Skeletal muscle satellite cell (primary cell): ENCODE measurements at regions not wholly inside any gene's neighbourhood (a gene's known extent, or its start where the extent isn't known, plus 50 kb on each side); places are given as distances from the start of the nearest gene placed in this dataset.

Experiments used
- H3K27me3 ChIP-seq: 2 replicates; pipeline ENCODE4 v1.7.0; 2013; ENCODE audit warnings: low read length; ENCODE audit not compliant: control insufficient read depth, insufficient read depth
- H3K36me3 ChIP-seq: 2 replicates; pipeline ENCODE4 v1.7.0; 2013; ENCODE audit warnings: mild to moderate bottlenecking, control low read depth, low read length; ENCODE audit not compliant: insufficient read depth
- H3K4me1 ChIP-seq: 2 replicates; pipeline ENCODE4 v1.7.0; 2013; ENCODE audit warnings: low read length; ENCODE audit not compliant: control insufficient read depth, insufficient read depth
- H3K4me2 ChIP-seq: 2 replicates; pipeline ENCODE4 v1.7.0; 2013; ENCODE audit warnings: mild to moderate bottlenecking, low read length
- H3K4me3 ChIP-seq: 2 replicates; pipeline ENCODE4 v1.7.0; 2013; ENCODE audit warnings: low read length
- H3K9ac ChIP-seq: 2 replicates; pipeline ENCODE4 v1.7.0; 2013; ENCODE audit warnings: mild to moderate bottlenecking, low read depth, low read length, moderate library complexity
- H3K9me3 ChIP-seq: replicated peaks from 2 replicates; pipeline ENCODE4 v1.7.0; 2013; ENCODE audit warnings: mild to moderate bottlenecking, control low read depth, low read length

DNA sequence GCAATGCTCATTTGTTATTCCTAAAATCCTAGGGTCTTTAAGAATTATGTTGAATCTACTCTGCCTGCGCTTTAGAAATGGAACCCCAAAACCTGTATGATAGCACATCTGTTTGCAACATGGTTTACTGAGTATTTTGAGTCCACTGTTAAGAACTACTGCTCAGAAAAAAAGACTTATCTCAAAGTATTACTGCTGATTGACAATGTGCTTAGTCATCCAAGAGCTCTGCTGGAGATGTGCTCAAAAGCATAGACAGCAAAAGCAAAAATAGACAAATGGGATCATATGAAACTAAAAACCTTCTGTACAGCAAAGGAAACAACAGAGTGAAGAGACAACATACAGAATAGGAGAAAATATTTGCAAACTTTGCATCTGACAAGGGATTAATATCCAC is 107.0 kb downstream of the CTH start:
- H3K4me1 ChIP-seq = no peaks in the 10 kb centered on the region
- H3K9me3 ChIP-seq = no peaks in the 10 kb centered on the region
- no peaks in the 10 kb centered on the region for H3K27me3 ChIP-seq
- H3K4me2 ChIP-seq = no peak overlapping the region
- no peaks in the 10 kb centered on the region for H3K36me3 ChIP-seq
- no peak overlapping the region for H3K9ac ChIP-seq
- H3K4me3 ChIP-seq = no peak overlapping the region

DNA sequence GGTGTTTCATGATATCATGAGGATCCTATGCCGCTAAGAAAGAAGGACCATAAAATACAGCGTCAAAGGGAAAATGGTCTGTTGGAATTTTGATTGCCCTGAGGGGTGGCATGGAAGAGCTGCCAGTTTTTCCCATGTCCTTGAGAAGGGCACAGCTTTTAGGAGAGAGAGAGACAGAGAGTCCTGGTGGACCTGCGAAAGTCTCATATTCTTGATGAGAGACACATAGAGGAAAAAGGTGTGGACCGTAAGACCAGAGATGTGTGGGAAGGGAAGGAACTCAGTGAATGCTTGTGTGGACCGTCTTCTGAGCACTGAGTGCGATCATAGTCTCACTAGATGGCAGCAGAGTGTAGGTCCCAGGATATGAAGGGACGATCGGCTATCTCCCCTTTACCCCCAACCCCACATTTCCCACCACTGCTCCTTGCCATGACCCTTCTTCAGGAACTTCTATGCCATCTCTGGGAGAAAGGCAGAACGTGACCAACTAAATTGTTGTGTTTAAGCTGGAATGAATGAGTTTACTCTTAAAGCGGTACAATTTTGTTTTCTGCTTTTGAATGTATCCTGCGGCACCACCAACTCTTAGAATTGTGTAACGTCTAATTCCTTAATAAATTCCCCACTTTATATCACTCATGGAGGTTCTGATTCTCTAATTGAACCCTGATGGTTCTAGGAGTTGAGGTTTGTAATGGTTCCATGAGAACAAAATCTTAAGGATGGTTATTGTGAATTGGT is 117.7 kb downstream of the CTH start:
- peaks cover 14% of the 10 kb centered on the region for H3K27me3 ChIP-seq
- no peak overlapping the region for H3K4me3 ChIP-seq
- no peaks in the 10 kb centered on the region for H3K4me1 ChIP-seq
- no peaks in the 10 kb centered on the region for H3K9me3 ChIP-seq
- no peaks in the 10 kb centered on the region for H3K36me3 ChIP-seq
- no peak overlapping the region for H3K9ac ChIP-seq
- no peak overlapping the region for H3K4me2 ChIP-seq

DNA sequence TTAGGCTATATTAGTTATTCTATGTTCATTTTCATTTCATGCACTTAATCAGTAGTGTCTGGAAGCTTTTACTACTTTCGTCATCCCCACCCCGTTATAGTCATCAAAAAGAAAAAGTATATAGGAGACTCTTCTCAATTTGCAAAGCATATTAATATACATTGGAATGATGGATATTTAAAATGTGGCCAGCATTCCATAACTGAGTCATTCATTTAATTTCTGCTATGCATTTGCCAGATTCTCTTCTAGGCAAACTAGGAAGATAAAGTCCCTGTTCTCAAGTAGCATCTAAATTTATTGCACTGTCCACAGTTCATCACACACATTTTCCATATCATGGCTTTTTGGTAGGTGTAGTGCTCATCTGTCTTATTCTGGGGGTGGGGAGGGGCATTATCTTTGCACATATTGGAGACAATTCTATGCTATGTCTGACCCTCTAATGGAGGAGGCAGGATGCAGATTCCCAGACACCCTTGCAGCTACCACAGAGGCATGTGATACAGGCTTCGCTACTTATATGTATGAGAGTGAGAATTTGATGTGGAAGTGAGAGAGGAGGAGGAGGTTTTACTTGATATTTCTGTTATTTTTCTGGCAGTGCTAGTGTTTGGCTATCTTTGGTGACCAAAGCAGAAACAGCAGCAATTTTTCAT is 125.8 kb downstream of the CTH start:
- Histone ChIP-seq H3K4me1 (no peaks in the 10 kb centered on the region), H3K9ac (no peak overlapping the region), H3K27me3 (peaks cover 7% of the 10 kb centered on the region), H3K4me2 (no peak overlapping the region), H3K36me3 (no peaks in the 10 kb centered on the region), H3K9me3 (no peaks in the 10 kb centered on the region), H3K4me3 (no peak overlapping the region)

DNA sequence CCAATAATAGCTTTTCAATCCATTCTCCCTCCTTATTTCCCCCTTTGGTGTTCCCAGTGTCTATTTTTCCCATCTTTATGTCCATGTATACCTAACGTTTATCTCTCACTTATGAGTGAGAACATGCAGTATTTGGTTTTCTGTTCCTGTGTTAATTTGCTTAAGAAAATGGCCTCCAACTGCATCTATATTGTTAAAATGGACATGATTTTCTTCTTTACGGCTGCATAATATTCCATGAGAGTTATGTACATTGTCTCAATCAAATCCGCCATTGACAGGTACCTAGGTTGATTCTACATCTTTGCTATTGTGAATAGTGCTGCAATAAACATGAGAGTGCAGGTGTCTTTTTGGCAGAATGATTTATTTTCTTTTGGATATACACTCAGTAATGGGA is 126.7 kb downstream of the CTH start:
- no peaks in the 10 kb centered on the region for H3K9me3 ChIP-seq
- H3K4me2 ChIP-seq = no peak overlapping the region
- H3K9ac ChIP-seq = no peak overlapping the region
- H3K4me1 ChIP-seq = no peaks in the 10 kb centered on the region
- H3K36me3 ChIP-seq = no peaks in the 10 kb centered on the region
- peaks cover 13% of the 10 kb centered on the region for H3K27me3 ChIP-seq
- no peak overlapping the region for H3K4me3 ChIP-seq

DNA sequence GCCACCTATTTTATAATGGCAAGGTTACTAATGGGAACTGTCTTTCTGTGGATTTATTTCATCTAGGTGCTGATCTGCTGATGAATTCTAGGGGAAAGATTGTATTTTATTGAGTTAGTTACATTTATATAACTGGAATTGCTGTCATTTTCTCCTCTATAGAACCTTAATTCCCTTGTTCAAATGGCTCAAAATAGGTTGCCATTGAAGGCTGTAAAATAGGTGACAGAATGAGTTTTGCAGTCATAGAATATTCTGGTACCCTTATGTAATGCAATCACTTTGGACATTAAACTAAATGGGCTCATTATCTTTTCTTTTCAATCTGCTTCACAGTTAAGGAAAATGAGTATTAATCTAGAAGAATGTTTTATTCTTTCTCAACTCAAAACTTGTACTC is 131.0 kb downstream of the CTH start:
- H3K4me2 ChIP-seq = no peak overlapping the region
- no peaks in the 10 kb centered on the region for H3K36me3 ChIP-seq
- H3K4me1 ChIP-seq = no peaks in the 10 kb centered on the region
- peaks cover 9% of the 10 kb centered on the region for H3K27me3 ChIP-seq
- H3K9ac ChIP-seq = no peak overlapping the region
- no peak overlapping the region for H3K4me3 ChIP-seq
- H3K9me3 ChIP-seq = no peaks in the 10 kb centered on the region

DNA sequence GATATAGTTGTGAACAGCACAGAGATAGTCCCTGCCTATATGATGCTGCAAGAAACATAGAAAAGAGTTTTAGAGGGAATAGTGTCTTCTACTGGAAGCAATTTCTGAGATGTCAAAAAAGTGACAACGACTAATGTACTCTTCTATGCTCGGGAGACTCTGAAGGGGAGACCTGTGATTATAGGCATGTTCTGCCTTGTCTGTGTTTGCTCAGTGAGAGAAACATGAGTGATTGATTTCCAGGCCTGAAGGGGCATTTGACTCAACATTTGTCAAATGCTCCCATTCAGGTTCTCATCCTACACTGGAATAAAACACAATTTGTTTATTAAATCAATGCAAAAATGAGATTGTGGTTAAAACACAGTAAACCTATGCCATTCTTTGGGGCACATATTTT is 131.8 kb downstream of the CTH start:
- no peak overlapping the region for H3K4me2 ChIP-seq
- H3K27me3 ChIP-seq = peaks cover 9% of the 10 kb centered on the region
- H3K36me3 ChIP-seq = no peaks in the 10 kb centered on the region
- no peaks in the 10 kb centered on the region for H3K4me1 ChIP-seq
- no peak overlapping the region for H3K9ac ChIP-seq
- no peak overlapping the region for H3K4me3 ChIP-seq
- no peaks in the 10 kb centered on the region for H3K9me3 ChIP-seq

DNA sequence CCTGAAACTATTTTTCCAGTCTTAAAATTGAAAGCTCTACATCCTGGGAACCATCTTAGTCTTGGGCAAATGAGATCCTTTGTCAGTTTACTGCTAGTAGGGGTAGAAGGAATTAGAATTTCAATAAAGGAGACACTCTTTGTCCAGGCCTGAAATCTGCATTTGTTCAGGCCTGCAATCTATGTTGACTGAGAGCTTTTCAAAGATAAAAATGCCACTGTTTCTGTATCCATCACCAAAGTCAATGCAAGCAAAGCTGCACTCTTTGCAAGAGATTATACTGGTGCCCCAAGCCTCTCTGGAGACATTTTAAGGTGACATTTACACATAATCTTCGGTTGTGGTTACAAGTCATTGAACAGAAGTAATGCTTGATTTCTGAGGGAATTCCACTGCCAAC is 135.7 kb downstream of the CTH start:
- Histone ChIP-seq H3K27me3 (peaks cover 9% of the 10 kb centered on the region), H3K4me2 (no peak overlapping the region), H3K9ac (no peak overlapping the region), H3K4me1 (no peaks in the 10 kb centered on the region), H3K4me3 (no peak overlapping the region), H3K36me3 (no peaks in the 10 kb centered on the region), H3K9me3 (no peaks in the 10 kb centered on the region)

DNA sequence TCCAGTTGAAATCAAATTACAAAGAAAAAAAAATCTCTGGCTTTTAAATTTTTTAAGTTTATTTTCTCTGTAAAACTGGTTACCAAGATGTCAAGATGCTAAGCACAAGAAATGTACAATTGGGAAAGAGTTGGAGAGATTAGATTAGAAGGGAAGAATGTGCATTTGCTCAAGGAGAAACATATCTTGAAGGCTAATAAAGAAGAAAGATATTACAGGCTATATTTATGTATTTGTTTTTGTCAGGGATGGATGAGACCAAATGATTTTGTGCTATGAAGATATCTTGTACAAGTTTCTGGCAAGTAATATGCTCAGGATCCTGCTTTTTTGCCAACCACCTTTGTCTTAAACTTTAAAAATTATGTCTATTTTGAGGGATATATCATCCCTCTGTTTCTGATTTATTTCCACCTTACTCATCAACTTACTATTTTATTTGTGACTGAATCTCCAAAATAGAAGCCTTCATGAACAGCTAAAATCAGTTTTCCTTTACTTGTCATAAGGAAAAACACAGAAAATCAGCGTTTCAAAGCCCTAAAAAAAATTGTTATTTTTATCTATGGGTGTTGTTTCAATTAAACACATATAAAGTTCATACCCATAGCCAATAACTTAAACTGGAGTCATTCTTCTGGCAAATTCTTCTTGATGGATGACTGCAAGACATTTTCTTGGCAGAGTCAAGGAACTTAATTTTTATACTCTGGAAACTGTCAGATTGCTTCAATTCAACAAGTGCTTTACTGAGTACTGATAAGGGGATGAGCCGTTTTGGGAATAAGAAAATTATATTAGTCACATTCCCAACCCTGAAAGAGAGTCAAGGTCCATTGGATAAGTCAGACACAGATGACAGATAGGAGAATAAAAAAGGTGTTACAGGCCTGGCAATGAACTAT is 141.8 kb downstream of the CTH start:
- H3K27me3 ChIP-seq = peaks cover 10% of the 10 kb centered on the region
- no peak overlapping the region for H3K4me2 ChIP-seq
- H3K4me3 ChIP-seq = no peak overlapping the region
- no peaks in the 10 kb centered on the region for H3K9me3 ChIP-seq
- no peak overlapping the region for H3K9ac ChIP-seq
- no peaks in the 10 kb centered on the region for H3K36me3 ChIP-seq
- H3K4me1 ChIP-seq = no peaks in the 10 kb centered on the region

DNA sequence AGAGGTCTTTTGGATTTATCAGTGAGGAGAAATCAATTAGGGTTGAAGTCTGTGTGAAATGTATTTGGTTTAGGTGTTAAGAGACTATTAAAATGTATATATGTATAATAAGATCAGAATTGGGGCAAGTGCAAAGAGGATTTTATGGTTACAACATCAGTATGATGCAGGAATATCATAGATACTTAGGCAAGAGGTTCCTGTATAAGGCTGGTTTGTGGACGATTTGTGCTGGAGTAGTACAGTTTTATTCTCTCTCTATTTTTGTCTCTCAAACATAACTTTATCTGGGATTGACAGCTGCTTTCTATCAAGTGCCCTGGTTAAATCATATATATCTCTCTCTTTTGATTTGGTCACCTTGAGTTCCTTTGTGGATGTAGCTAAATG is 142.5 kb downstream of the CTH start:
- H3K4me2 ChIP-seq = no peak overlapping the region
- H3K9ac ChIP-seq = no peak overlapping the region
- no peaks in the 10 kb centered on the region for H3K36me3 ChIP-seq
- H3K4me1 ChIP-seq = no peaks in the 10 kb centered on the region
- H3K9me3 ChIP-seq = no peaks in the 10 kb centered on the region
- H3K27me3 ChIP-seq = peaks cover 6% of the 10 kb centered on the region
- H3K4me3 ChIP-seq = no peak overlapping the region

DNA sequence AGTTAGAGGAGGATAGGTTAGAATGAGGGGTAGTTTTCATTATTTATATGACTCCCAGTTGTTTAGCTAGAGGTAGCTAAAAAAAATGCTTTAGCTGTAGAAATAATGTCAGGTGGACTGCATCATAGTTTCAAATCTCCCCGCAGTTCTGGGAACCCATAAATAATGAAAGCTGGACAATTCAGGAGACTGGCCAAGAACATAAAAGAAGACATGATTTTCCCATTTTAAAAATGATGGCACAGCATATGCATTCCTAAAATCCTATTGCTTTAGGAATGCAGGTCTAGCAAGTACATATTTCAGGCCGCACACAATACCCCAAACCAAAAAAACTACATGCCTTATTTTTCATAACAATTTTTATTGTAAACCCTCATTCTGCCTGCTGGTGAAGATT is 143.3 kb downstream of the CTH start:
- no peak overlapping the region for H3K4me2 ChIP-seq
- H3K9ac ChIP-seq = no peak overlapping the region
- no peaks in the 10 kb centered on the region for H3K9me3 ChIP-seq
- H3K36me3 ChIP-seq = no peaks in the 10 kb centered on the region
- peaks cover 6% of the 10 kb centered on the region for H3K27me3 ChIP-seq
- H3K4me3 ChIP-seq = no peak overlapping the region
- H3K4me1 ChIP-seq = no peaks in the 10 kb centered on the region

DNA sequence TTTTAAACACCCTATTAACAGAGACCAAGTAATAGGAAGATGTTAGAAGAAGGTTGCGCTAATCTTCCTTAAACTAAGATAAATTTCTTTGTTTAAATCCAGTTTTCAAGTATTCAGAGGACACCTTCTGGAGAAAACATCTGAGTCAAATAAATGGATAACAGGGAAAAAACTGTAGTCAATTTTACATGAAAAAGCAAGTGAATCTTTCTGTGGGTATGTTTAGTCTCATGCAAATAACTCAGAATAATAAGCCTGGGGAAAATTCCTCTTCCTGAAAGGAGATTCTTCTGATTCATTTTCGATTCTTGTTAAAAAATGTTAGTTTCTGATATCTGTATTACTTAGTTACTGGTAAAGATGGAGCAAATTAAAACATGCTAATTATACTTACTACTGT is 145.5 kb downstream of the CTH start:
- peaks cover 6% of the 10 kb centered on the region for H3K27me3 ChIP-seq
- H3K9ac ChIP-seq = no peak overlapping the region
- H3K4me3 ChIP-seq = no peak overlapping the region
- H3K36me3 ChIP-seq = no peaks in the 10 kb centered on the region
- no peak overlapping the region for H3K4me2 ChIP-seq
- no peaks in the 10 kb centered on the region for H3K9me3 ChIP-seq
- no peaks in the 10 kb centered on the region for H3K4me1 ChIP-seq
